Cardiac muscle cell (in vitro differentiated cells and primary cell): ENCODE measurements at regions not wholly inside any gene's neighbourhood (a gene's known extent, or its start where the extent isn't known, plus 50 kb on each side); places are given as distances from the start of the nearest gene placed in this dataset.
"Not testable (repeated sequence)": the region's sequence is repeated elsewhere in the genome, so short reads cannot be mapped to it uniquely, and the experiment has no call there.

Experiments used
- DNase-seq, 2 donors: peaks; one replicate each; pipeline versions ENCODE4 v3.0.0 to v3.0.0-alpha.2; 2010 to 2017; ENCODE audit warnings: low read depth in 1 of 2, low spot score in 1 of 2
- H3K27ac ChIP-seq: fragments of 200-600 bp; sonication (generic); 2 replicates; pipeline ENCODE4 v1.5.1; 2016
- H3K27me3 ChIP-seq: fragments of 200-600 bp; sonication (generic); 2 replicates; pipeline ENCODE4 v1.6.0; 2016; ENCODE audit warnings: control low read depth
- H3K36me3 ChIP-seq: fragments of 200-600 bp; sonication (generic); 2 replicates; pipeline ENCODE4 v1.5.1; 2016; ENCODE audit warnings: control low read depth
- H3K4me1 ChIP-seq: fragments of 200-600 bp; sonication (generic); 2 replicates; pipeline ENCODE4 v1.8.1; 2017; ENCODE audit warnings: low read depth, mild to moderate bottlenecking, mixed run types
- H3K4me3 ChIP-seq: fragments of 200-600 bp; sonication (generic); 2 replicates; pipeline ENCODE4 v1.5.1; 2016; ENCODE audit warnings: mild to moderate bottlenecking
- H3K9me3 ChIP-seq: fragments of 200-600 bp; sonication (generic); 2 replicates; pipeline ENCODE4 v1.5.1; 2017; ENCODE audit warnings: low read depth, mild to moderate bottlenecking, control low read depth
- CTCF ChIP-seq: IDR thresholded peaks from 2 replicates; pipeline ENCODE4 v1.5.1; 2012; ENCODE audit warnings: low read depth, mild to moderate bottlenecking, low read length

DNA sequence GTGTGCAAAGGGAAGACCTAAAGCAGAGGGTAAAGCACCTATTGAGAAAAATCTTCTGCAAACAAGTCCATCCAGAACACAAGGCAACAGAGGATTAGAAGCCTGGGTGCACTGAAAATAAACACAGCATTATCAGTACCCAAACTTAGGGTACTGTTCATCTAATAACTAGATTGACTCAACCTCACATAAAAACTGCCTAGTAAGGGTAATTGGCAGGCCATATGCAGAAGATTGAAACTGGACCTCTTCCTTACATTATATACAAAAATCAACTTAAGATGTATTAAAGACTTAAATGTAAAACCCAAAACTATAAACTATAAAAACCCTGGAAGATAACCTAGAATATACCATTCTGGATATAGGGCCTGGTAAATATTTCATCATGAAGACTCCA is 91.2 kb upstream of the SIRPG start:
- no peak overlapping the region for H3K4me3 ChIP-seq
- DNase-seq, result no peak
- H3K4me1 ChIP-seq, result no peaks in the 10 kb centered on the region
- H3K36me3 ChIP-seq, result no peaks in the 10 kb centered on the region
- H3K27ac ChIP-seq, result no peak overlapping the region
- H3K9me3 ChIP-seq, result no peaks in the 10 kb centered on the region
- no peak for TF ChIP-seq CTCF
- H3K27me3 ChIP-seq, result peaks cover 5% of the 10 kb centered on the region

GRCh38 chr20:1747953-1748577 is 90.5 kb upstream of the SIRPG start:
- no peak for DNase-seq
- H3K27me3 ChIP-seq, result peaks cover 5% of the 10 kb centered on the region
- no peaks in the 10 kb centered on the region for H3K36me3 ChIP-seq
- no peaks in the 10 kb centered on the region for H3K9me3 ChIP-seq
- no peak for TF ChIP-seq CTCF
- no peak overlapping the region for H3K4me3 ChIP-seq
- no peaks in the 10 kb centered on the region for H3K4me1 ChIP-seq
- no peak overlapping the region for H3K27ac ChIP-seq

- not testable (repeated sequence) for H3K4me1 ChIP-seq, H3K4me3 ChIP-seq, H3K36me3 ChIP-seq, H3K9me3 ChIP-seq, DNase-seq, H3K27ac ChIP-seq, H3K27me3 ChIP-seq
Observed at GRCh38 chr20:1742049-1742434, 84.5 kb upstream of the SIRPG start.

DNA sequence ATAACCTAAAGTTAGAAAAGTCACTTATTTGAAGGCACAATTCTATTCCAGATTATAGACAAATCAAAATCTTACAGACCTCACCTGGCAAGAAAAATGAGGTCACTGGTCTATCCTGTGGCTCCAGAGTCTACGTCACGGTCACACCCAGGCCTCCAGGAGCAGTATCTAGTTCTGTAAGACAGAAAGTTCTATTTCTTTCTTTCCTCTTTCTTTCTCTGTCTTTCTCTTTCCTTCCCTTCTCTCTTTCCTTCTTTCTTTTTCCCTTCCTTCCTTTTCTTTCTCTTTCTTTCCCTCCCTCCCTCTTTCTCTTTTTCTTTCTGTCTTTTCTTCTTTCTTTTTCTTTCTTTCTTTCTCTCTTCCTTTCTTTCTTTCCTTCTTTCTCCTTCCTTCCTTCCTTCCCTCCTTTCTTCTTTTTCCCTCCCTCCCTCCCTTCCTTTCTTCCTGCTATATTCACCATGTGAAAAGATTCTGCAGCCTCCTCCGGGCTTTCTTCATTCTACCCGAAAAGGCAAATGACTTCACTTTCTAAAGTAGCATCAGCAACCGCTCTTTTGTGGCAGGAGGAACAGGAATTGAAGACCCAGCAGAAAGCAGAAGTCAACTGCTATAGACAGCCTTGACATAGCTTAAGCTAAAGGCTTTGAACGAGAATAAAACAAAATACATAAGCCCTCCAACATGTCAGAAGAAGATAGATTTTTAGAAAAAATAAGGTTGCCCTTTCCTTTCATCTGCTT is 83.9 kb upstream of the SIRPG start:
- no peaks in the 10 kb centered on the region for H3K27me3 ChIP-seq
- H3K36me3 ChIP-seq, result no peaks in the 10 kb centered on the region
- no peaks in the 10 kb centered on the region for H3K4me1 ChIP-seq
- no peak overlapping the region for H3K4me3 ChIP-seq
- no peak overlapping the region for H3K27ac ChIP-seq
- no peak for DNase-seq
- H3K9me3 ChIP-seq, result no peaks in the 10 kb centered on the region
- no peak for TF ChIP-seq CTCF

GRCh38 chr20:1737134-1737533 is 79.6 kb upstream of the SIRPG start:
- H3K27me3 ChIP-seq, result no peaks in the 10 kb centered on the region
- TF ChIP-seq CTCF, result no peak
- no peaks in the 10 kb centered on the region for H3K9me3 ChIP-seq
- H3K4me1 ChIP-seq, result no peaks in the 10 kb centered on the region
- no peaks in the 10 kb centered on the region for H3K36me3 ChIP-seq
- no peak overlapping the region for H3K4me3 ChIP-seq
- DNase-seq, result no peak
- H3K27ac ChIP-seq, result no peak overlapping the region

GRCh38 chr20:1735417-1736089 is 78.0 kb upstream of the SIRPG start:
- Histone ChIP-seq H3K4me3 (no peak overlapping the region), H3K4me1 (no peaks in the 10 kb centered on the region), H3K36me3 (no peaks in the 10 kb centered on the region), H3K9me3 (no peaks in the 10 kb centered on the region), H3K27me3 (no peaks in the 10 kb centered on the region), H3K27ac (no peak overlapping the region)
- no peak for DNase-seq
- TF ChIP-seq CTCF, result no peak
